OCI-LY3 (cell line): ENCODE measurements at regions not wholly inside any gene's neighbourhood (a gene's known extent, or its start where the extent isn't known, plus 50 kb on each side); places are given as distances from the start of the nearest gene placed in this dataset.

Experiments used
- EZH2phosphoT487 ChIP-seq: fragments of 200-600 bp; shearing (Covaris generic); IDR thresholded peaks from 2 replicates; pipeline ENCODE4 v1.6.1; 2018; ENCODE audit warnings: antibody characterized with exemption, mixed run types, low read depth
- TF ChIP-seq, protein P1 (sequence below): fragments of 200-600, 300-600 bp; sonication (generic); IDR thresholded peaks from 2 replicates; pipeline ENCODE4 v1.5.1; 2014; ENCODE audit warnings: antibody characterized with exemption, low read length, low read depth

DNA sequence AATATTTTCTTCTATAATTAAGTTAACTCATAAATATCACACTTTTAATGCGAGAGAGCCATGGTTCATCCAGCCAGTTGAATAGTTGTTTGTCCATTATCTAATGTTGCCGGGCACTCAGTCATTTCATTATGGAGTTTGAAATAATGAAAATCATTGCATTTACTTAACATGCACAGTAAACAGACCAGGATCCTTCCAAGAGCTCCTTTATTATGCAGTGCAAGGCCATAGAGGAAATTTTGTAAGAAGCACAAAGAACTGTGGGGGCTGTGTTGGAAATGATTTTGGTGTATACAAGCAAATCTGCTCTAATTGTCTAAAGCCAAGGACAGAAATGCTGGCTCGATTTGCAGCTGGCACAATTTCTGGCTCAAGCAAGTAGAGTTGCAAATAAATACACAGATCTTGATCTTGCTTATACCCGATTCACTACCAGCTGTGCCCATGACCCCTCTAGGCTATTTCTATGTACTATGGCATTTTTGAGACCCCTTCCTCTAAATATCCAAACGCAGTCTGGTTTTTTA, 400.3 kb upstream of the HNRNPA3 start:
- TF ChIP-seq EZH2phosphoT487, result no peak
- TF ChIP-seq, protein P1, sequence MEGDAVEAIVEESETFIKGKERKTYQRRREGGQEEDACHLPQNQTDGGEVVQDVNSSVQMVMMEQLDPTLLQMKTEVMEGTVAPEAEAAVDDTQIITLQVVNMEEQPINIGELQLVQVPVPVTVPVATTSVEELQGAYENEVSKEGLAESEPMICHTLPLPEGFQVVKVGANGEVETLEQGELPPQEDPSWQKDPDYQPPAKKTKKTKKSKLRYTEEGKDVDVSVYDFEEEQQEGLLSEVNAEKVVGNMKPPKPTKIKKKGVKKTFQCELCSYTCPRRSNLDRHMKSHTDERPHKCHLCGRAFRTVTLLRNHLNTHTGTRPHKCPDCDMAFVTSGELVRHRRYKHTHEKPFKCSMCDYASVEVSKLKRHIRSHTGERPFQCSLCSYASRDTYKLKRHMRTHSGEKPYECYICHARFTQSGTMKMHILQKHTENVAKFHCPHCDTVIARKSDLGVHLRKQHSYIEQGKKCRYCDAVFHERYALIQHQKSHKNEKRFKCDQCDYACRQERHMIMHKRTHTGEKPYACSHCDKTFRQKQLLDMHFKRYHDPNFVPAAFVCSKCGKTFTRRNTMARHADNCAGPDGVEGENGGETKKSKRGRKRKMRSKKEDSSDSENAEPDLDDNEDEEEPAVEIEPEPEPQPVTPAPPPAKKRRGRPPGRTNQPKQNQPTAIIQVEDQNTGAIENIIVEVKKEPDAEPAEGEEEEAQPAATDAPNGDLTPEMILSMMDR, result no peak
